Stimulated activated CD4-positive, alpha-beta T cell treated with anti-CD3 and anti-CD28 coated beads, Interleukin-2, amount 100 ng/mL, for 48 hours (primary cell): ENCODE measurements at regions not wholly inside any gene's neighbourhood (a gene's known extent, or its start where the extent isn't known, plus 50 kb on each side); places are given as distances from the start of the nearest gene placed in this dataset.
"Not testable (repeated sequence)": the region's sequence is repeated elsewhere in the genome, so short reads cannot be mapped to it uniquely, and the experiment has no call there.

ENCODE experiments used
- DNase-seq, 2 donors: peaks; one replicate each; pipeline ENCODE4 v3.0.0-alpha.2; 2020

DNA sequence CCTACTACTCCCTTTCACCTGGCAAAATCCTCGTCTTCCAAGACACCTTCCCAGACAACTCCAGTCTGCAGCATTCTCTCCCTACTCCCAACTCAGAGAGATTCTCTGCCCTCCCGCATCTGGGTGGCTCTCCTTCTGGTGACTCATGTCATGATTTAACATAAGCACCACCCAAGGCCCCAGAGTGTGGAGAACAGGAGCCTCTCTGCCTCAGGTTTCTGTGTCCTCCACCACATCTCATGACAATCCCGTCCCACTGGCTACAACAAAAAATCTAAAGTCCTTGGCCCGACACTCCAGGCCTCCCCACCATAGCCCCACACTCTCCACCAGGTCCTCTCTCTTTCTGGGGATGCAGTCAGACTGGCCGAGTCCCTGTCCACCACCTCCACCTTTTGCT is 197.1 kb downstream of the BCL11A start:
- DNase-seq, result no peak

DNA sequence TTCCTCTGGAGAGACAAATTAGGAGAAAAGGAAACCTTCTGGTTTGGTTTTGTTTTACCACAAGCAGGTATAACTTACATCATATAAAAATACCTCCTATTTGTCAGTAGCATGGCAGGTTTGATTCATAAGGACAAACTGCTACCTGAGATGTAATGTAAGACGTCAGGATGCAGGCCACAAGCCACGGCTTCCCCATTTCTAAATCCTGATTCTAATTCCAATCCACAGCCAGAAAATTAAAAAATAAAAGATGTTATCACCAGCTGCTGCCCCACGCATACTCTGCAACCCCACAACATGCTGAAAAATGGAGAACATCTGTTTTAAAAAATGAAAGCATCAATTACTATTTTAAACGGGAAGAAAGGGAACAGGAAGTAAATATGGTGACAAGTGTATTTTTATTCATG is 197.6 kb downstream of the BCL11A start:
- no peak for DNase-seq

DNA sequence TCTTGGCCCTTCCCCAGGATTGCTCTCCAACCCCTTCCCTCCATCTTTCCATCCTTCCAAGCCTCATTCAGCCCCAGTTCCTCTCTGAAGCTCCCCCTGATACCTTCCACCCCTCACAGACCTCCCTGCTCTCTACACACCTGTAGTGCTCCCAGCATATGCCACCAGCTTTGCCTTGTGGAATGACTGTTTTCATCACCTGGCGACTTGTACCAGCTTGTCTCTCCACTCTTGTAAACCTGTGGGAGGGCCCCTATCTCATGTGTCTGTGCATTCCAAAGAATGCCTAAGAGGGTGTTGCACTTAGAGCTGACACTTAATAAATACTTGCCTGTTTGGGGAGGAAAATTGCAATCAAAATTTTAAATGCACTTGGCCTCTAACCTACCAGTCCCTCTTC is 198.7 kb downstream of the BCL11A start:
- DNase-seq, result no peak

DNA sequence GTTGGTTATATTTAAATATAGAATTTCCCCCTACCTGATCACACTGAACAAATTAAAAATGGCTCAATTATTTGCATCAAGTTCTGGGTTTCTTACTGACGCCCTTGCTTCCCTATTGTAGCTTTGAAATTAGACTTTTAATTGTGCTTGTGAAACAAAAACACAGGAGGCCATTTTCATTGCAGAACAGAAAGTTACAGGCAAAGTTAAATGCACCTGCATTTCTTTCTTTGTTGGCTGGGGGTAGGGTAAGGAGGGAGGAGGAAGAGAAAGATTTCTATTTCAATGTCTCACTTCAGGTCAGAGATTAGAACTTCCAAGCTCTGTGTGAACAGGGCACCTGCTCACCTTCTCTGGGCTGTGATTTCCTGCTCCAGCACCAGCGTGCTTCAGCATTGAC is 199.6 kb downstream of the BCL11A start:
- DNase-seq, result no peak

DNA sequence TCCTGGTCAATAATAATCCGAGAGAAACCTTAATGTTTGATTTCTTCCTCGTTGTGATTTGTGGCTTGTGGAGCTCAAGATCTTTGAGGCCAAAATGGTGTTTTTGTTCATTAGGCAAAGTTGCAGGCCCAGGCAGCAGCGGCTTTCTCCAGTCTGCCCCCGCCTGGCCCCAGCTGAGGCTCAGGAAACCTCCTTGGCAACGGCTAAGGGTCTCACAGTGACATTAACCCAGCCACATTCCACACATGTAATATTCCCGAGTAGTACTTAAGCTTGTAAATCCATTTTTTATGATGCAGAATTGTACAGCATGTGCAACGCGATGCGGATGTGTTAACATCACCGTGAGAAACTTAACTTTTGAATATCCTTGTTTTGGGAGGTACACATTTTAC is 200.1 kb downstream of the BCL11A start:
- DNase-seq, result no peak

DNA sequence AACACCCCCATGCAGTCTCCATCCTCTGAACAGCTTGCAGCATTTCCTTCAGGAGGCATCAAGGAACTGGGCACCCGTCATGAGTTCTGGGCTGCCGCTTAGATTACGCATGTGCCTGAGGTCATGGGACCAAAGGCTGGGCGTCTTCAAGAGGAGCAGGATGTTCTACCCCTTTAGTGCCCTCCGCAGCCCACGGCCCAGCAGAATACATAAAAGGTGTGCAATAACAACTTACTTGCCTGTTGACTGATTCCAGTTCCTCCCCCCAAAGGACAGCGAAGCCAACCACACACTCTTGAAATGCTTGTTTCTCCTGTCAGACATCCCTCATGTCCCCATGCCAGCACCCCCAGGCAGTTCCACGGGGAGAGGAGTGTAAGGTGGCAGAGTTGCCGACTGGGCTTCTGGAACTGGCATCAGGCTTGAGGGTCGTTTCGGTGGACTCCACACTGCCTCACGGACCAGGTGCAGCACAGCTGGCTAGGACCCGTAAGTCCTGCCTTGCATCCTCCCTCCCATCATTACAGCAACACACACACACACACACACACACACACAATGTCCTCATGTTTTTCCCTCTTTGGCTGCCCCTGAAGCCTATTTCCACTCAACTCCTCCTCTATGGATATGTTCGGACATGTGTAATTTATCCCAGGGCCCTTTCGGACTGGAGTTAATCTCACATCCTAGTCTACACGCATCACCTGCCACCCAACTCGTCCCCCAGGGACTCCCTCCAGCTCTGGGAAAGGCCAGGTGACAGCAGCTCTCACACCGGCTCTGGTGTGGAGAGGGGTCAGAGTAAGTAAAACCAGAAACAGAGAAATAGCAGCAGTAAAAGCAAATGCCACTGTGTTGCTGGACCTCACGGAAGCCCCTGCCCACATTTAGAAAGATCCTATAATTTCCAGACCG is 200.7 kb downstream of the BCL11A start:
- no peak for DNase-seq

DNA sequence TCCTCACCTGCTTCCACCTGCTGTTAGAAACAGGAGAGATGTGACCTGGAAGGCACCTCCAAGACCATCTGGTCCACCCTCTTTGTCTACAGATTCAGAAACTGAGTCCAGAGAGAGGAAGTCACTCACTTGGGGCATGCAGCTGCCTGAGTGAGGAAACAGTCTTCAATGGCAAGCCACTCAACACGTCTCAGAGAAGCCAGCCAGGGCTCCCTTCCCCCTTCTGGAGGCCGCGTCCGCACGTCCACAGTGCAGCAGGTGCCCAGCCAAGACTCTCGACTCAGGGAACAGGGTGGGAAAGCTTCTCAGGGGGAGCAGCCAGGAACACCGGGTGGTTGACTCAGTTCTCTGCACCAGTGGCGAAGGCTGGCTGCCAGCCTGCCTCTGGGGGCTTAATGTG is 201.7 kb downstream of the BCL11A start:
- DNase-seq, result no peak

DNA sequence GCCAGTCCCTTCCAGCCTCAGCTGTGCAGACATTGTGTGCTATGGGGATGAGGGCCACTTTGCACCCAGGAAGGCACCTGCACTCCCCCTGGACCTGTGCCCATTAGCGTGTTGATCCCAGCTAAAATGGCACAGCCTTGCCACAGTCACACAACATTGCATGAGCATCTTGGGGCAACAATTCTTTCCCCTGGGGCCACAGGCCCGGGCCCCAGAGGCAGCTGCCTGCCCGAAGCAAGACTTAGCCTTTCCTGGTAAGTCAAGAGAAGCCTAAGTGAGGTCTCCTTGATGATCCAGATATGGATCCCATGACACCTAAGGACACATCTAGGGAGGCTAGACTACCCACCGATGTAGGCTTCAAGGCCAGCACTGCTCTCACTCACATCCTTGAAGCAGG is 202.1 kb downstream of the BCL11A start:
- DNase-seq, result no peak

DNA sequence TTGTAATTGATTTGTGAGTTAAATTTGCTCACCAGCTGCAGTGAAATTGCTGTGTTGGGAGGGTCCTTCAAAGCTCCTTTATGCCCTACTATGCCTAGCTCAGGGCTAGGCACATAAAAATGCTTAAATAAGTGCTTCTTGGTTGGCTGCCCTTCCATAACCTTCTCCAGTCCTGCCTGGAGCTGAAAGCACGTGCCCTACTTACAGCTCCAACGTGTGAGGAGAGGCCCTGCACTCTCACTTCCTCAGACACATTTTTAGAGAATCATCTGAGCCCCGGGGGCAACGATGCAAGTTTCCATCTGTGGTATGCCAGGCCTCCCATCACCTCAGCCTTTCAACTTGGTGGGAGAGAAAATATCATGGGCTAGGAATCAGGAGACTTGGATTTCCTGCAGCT is 202.7 kb downstream of the BCL11A start:
- no peak for DNase-seq

DNA sequence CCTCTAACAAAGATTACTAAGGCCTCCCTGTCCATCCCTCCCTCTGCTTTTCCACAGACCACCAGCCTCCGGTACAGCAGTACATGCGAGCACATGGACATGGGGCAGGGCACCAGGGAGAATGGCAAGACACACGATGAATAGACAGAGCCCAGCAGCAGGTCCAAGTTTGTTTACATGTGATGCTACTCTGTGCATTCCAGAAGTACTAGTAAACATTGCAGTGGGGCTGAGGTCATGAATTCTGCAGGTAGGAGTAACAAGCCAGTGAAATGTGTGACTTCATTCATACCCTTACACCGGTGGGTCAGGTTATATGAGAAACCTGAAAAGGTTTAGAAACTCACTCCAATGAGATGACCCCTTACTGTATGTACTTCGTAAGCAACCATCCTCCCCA is 205.7 kb downstream of the BCL11A start:
- DNase-seq, result no peak

DNA sequence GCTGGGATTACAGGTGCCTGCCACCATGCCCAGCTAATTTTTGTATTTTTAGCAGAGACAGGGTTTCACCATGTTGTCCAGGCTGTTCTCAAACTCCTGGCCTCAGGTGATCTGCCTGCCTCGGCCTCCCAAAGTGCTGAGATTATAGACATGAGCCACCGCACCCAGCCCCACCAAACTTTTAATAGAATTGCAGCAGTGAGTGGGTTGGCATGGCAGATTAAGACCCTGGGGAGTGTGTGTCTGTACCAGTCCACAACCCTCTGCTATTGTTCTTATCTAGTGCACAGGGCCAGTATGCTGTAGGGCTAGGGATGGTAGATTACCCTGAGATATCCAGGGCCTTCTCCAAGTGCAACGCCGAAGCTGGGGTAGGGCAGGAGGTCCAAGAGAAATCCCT is 211.0 kb downstream of the BCL11A start:
- not testable (repeated sequence) for DNase-seq

DNA sequence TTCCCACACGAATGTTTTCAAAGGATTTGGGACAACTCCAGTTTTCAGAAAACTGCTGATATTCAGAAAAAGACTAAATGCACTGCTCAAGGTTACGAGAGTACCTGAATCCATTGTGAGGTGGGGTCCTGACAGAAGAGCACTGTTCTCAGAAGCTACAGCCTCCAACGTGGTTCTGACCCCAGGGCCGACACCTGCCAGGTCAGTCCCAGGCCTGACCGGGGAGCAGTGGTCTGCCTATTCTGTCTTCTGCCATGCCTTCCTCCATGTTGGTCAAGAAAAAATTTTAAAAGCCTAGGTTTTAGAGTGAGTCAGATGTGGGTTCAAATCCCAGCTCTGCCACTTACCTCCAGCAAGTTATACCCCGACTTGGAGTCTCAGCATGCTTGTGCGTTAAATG is 212.3 kb downstream of the BCL11A start:
- DNase-seq, result no peak

DNA sequence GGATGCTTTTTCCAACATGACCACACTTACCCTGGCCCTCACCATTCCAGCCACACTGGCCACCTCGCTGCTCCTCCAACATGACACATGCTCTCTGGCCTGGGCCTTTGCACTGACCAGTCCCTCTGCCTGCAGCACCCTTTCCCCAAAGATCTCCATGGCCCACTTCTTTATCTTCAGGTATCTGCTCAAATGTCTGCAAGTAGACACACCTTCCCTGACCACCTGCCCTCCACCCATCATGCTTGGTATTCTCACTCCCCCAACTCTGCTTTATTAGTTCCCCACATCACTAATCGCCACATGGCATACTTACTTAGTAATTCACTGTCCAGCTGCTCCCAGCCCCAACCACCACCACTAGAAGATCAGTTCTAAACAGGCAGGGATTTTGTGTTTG is 214.2 kb downstream of the BCL11A start:
- DNase-seq, result no peak

DNA sequence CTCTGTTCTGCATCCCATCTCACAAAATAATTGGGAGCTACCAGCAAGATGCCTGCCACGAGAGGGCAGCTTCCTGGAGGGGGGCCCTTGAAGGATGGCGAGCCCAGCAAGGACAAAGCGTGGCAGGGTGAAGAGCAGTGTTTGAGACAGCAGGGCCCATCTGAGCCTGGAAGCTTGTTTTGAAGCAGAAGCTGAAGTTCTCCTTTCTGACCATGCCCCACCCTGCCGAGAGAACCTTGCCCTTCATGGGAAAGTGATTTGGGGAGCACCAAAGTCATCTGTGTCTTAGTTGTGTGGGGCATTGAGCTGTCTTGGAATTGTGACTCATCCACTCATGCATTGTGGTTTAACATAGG is 216.3 kb downstream of the BCL11A start:
- DNase-seq, result no peak

DNA sequence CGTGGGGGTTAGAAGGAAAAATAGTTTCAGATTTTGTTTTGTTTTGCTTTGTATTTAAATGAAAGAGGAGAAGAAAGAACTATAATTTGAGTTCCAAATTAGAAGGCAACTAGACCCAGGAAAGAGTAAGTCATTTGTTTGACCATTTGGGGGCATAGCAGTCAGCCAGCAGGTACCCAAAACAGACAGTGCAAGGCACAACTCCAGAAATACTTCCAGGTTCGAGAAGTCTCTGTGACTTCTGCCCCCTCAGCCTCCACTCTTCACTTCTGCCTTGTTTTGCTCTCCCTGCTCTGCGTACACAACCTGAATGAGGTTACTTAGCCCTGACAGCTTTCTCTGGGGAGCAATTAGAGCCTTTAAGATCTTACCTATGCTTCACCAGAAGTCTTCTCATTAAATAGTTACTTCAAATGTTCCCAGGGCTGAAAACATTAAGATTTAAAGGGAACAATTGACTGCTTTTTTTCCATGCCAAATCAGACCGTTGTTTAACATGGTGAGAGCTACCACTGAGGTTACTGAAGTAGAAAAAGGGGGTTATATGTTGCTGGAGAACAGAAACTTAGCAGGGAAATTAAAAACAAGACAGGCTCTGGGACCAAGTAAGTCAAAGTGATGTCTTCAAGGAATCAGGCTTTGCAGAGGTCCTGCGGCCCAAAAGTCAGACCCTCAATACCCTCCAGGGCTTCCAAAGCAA is 216.9 kb downstream of the BCL11A start:
- no peak for DNase-seq

DNA sequence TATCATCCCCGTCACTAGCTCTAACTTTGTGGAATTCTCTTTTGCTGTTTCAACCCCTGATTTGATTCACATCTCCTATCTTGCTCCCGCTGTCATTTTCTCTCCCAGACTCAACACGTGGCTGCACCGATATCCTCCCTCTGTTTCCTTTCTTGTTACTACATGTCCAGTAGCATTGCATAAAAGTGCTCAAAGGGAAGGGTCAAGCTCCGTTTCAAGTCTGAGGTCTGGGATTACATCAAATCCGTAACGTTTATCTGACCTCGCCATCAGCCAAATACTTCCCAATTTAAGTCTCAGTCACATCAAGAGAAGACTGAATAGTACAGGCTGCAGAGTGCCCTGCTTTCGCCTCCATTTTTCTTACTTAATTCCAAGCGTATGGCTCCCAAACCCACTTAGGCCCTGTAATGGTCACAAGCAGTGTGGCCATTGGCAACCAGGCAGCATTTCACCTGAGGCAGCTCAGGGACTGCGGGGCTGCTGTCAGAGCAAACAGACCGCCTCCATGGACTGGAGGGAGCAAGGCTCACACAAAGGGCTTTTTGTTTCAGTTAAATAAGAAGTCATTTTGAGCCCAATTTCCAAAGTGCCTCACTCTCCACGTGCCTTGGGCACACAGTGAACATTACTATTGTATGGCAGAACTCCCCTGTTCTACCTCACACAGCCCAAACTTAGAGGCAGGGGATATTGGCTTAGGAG is 217.8 kb downstream of the BCL11A start:
- DNase-seq, result no peak

DNA sequence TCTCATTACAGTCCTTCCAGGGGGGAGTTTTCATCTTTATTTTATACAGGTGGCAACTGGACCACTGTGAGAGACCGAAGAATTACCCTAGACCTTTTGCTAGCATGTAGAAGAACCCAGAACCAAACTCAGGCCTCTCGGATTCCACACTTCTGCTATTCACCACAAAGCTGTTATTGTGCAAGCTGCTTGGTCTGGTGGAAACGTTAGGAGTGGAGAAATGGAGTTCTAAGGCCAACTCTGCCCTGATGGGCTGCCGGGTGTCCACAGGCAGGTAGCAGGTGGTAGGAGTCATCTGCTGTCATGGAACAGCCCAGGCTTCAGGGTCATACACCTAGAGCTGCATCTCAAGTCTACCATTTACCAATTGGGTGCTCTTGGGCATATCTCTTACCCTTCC is 218.8 kb downstream of the BCL11A start:
- DNase-seq, result no peak

DNA sequence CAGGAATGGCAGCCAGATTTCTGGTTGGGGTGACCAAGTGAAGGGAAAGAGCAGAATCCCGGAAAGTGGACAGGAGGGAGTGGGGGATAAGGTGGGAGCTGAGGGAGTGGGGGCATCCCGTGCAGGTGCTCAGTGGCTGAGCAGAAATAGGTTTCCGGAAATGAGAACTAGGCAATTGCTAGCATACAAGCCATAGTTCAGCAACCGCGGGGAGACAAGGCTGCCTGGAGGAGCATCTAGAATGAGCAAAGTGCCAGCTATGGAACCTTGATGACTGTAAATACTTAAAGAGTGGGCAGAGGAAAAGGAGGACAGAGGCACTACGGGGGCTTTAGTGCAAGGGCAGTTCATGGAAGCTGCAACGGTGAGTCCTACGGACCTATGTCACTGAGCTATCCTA is 220.2 kb downstream of the BCL11A start:
- DNase-seq, result no peak

DNA sequence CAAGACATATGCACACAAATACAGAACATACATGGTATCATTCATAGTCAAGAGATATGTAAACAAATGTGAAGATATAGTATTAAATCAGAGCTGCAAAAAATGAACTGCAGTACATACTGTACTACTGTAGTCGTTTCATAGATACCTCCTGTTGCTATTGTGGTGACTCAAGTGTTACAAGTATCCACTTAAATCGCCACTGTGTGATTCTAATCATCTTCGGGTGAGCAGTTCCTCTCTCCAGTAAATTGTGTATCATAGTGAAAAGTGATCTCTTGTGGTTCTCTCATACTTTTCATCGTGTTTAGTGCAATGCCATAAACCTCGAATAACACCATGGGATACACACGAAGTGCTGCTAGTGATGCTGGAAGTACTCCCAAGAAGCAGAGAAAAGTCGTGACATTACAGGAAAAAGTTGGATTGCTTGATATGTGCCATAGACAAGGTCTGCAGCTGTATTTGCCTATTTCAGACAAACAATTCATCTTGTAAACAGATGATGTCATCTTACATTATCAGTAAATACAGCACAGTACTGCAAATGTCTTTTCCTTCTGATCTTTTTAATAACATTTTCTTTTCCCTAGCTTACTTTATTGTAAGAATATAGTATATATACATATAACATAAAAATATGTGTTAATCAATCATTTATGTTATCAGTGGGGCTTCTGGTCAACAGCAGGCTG is 222.2 kb downstream of the BCL11A start:
- DNase-seq, result no peak

DNA sequence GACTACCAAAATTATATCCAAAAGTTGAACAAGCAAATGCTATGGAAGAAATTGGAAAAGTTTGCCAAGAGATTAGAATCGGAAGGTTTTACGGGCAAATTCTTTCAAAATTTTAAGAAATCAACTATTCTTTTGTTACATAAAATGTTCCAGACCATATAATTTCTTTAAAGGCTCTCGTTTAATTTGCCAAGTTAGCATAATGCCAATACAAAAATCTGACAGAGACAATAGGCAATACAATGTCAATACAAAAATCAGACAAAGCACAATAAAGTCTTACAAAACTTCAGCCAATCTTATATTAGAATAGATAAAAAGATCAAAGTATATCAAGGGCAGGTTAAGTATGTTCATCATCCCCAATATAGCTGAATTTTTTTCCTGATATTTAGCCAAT is 224.2 kb downstream of the BCL11A start:
- no peak for DNase-seq

DNA sequence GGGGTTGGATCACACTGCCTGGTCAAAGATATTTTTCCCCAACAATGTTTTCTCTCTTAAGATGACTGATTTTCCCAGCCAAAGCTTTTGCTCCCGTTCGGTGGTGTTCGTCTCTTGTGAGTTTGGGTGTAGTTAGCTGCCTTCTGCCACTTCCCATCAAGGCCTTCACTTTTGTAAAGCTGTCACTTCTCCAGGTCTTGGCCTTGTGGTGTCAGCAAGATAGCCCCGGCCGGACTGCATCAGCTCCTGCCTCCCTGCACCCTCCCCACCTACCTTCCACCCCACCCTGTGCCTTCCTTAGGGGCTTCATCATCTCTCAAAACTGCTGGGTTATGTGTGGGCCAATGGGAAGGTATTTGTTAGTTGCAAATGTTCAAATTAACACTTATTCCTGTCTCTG is 228.9 kb downstream of the BCL11A start:
- DNase-seq, result no peak

DNA sequence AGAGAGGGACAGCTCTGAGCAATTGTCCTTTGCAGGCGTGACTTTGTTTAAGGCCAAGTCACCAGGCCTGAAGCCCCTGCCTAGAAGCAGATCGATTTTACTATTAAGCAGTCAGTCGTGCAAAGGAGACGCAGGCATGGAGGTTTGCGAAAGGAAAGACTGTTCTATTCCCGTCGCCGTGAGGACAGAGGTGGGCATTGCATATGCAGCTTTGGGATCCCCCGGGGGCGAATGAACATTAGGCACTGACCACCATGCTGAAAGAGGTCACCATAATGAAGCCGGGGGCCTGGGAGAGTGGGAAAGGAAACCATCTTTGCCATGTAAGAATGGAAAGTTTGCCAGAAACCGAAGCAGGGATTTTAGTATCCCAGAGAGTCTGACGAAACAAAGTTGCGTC is 231.6 kb downstream of the BCL11A start:
- no peak for DNase-seq

DNA sequence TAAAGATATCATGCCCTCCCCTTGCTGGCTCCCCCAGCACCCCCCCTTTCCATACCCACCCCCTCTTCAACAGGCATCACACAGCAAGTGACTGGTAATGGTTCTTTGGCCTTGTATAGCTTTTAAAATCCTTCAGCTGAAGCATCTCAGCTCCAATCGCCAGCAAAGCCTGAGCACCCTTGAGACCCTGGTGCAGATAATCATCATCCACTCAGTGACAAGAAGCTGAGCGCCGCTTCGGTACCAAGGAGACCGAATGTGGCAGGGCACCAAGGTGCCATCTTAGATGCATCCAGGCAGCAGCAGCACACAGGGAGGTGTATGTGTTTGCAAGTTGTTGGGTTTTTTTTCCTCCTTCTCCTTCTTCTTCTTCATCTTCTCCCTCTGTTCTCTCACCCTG is 232.7 kb downstream of the BCL11A start:
- no peak for DNase-seq
